HK-2 (cell line): ENCODE measurements at regions not wholly inside any gene's neighbourhood (a gene's known extent, or its start where the extent isn't known, plus 50 kb on each side); places are given as distances from the start of the nearest gene placed in this dataset.

ENCODE experiments used
- DNase-seq: peaks from one replicate; pipeline ENCODE4 v3.0.0-alpha.2; 2018; ENCODE audit not compliant: unreplicated experiment

DNA sequence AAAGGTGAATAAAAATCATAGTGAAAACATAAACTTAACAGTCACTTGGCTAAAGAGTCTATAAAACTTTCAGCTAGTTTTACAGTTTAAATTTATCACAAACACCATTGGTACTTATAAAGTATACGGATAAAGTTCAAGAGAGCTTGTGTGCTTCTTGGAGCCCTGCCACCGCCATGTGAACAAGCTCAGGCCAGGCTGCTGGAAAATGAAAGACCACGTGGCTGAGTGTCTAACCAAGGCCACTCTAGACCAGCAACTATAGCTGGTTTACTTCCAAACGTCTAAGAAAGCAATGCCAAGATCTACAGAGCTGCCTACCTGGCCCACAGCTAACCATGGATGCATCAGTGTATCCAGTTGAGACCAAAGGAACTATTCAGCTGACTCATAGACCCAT lies 66.3 kb upstream of the API5 start:
- DNase-seq, result no peak

- DNase-seq, result no peak
Measured at GRCh38 chr11:43250309-43250708, 61.5 kb upstream of the API5 start.

GRCh38 chr11:43261775-43262174 lies 50.0 kb upstream of the API5 start:
- no peak for DNase-seq
